Upper lobe of right lung (tissue), 1 donor: ENCODE measurements at regions not wholly inside any gene's neighbourhood (a gene's known extent, or its start where the extent isn't known, plus 50 kb on each side); places are given as distances from the start of the nearest gene placed in this dataset.

Experiments
- ATAC-seq: fragments of 200-7000 bp; cut with Tn5 transposase; one replicate; pipeline ENCODE4 v1.9.1; 2020; ENCODE audit warnings: mild to moderate bottlenecking, moderate library complexity
- DNase-seq: peaks from one replicate; pipeline ENCODE4 v3.0.0-alpha.2; 2020
- H3K27ac ChIP-seq: fragments of 200-600 bp; one replicate; pipeline ENCODE4 v1.8.0; 2022
- H3K27me3 ChIP-seq: fragments of 200-600 bp; one replicate; pipeline ENCODE4 v1.8.0; 2022; ENCODE audit warnings: mild to moderate bottlenecking
- H3K36me3 ChIP-seq: fragments of 200-600 bp; one replicate; pipeline ENCODE4 v1.8.0; 2022
- H3K4me1 ChIP-seq: fragments of 200-600 bp; one replicate; pipeline ENCODE4 v1.8.0; 2022
- H3K4me3 ChIP-seq: fragments of 200-600 bp; one replicate; pipeline ENCODE4 v1.8.0; 2022; ENCODE audit warnings: mild to moderate bottlenecking
- H3K9me3 ChIP-seq: fragments of 200-600 bp; one replicate; pipeline ENCODE4 v1.8.0; 2022
- intact Hi-C: fragments of 100-400 bp; cut with DNase I; formaldehyde crosslinking; loops from one replicate; pipeline ENCODE4 v1.11.0; 2022
- TF ChIP-seq, protein P1 (sequence below): fragments of 200-600 bp; IDR thresholded peaks from one replicate; pipeline ENCODE4 v1.8.0; 2022; ENCODE audit warnings: antibody characterized with exemption
- donor health status: DM: no; HTN: yes; CAD: no; lungs with severe emphysema.

DNA sequence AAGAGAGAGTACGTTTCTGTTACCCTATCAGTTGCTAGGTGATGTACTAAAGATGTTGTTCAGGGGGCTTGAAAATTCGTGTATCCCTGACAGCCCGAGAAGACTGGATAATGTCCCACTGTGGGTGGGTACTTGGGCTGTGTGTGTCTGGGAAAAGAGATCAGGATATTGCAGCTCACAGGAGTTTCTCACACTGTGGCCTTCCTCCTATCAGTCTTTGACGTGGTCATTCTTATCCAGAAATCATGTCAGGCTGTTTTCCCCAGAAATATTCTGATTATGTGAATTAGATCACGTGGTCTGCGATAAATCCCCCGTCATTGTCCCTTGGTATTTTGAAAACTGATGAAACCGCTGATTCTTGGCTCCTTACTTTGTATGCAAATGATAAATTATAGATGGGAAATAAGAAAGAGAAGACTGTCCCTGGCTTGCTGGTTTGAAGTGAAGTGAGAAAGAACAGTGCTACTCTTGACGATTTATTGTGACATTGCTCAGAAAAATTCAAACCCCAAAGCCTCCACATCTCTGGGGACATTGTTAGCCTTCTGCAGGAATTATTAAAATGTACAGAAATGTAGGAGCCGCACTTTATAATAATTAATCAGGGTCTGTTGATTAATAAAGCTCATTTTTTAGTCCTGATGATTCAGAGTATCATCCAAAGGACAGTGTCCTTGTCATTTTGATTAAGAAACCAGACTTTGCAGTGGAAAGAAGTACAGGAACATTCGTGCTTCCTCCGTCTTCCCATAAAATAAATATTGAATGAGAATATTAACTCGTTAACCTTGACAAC is 167.5 kb upstream of the TSHZ2 start:
- Histone ChIP-seq H3K9me3 (no peaks in the 10 kb centered on the region), H3K27me3 (no peaks in the 10 kb centered on the region), H3K4me3 (no peak overlapping the region), H3K4me1 (no peaks in the 10 kb centered on the region), H3K36me3 (no peaks in the 10 kb centered on the region), H3K27ac (no peak overlapping the region)
- TF ChIP-seq, protein P1, sequence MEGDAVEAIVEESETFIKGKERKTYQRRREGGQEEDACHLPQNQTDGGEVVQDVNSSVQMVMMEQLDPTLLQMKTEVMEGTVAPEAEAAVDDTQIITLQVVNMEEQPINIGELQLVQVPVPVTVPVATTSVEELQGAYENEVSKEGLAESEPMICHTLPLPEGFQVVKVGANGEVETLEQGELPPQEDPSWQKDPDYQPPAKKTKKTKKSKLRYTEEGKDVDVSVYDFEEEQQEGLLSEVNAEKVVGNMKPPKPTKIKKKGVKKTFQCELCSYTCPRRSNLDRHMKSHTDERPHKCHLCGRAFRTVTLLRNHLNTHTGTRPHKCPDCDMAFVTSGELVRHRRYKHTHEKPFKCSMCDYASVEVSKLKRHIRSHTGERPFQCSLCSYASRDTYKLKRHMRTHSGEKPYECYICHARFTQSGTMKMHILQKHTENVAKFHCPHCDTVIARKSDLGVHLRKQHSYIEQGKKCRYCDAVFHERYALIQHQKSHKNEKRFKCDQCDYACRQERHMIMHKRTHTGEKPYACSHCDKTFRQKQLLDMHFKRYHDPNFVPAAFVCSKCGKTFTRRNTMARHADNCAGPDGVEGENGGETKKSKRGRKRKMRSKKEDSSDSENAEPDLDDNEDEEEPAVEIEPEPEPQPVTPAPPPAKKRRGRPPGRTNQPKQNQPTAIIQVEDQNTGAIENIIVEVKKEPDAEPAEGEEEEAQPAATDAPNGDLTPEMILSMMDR: no peak
- DNase-seq (no peak), ATAC-seq (no peak)
- intact Hi-C loops: no loop called here

DNA sequence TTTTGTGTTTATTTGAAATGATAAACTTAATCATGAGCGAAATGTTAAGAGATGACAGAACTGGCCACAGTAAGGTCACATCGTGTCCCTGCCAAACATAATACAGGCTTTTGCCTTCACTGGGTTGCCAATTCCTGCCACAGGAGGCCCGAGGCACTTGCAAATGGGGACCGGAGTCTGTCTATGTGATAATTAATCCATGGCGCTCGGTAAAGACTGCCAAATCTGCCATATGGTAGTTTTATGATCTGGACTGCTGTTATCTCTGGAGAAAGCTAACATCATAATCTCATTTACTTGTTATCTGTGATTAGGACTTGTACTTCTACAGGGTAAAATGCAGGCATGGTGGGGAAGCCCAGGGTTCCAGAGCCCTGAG is 170.5 kb upstream of the TSHZ2 start:
- Histone ChIP-seq H3K9me3 (no peaks in the 10 kb centered on the region), H3K27me3 (no peaks in the 10 kb centered on the region), H3K4me3 (no peak overlapping the region), H3K36me3 (no peaks in the 10 kb centered on the region), H3K27ac (no peak overlapping the region), H3K4me1 (no peaks in the 10 kb centered on the region)
- no peak for ATAC-seq
- TF ChIP-seq, protein P1: no peak
- intact Hi-C loops: no loop called here
- DNase-seq: no peak

DNA sequence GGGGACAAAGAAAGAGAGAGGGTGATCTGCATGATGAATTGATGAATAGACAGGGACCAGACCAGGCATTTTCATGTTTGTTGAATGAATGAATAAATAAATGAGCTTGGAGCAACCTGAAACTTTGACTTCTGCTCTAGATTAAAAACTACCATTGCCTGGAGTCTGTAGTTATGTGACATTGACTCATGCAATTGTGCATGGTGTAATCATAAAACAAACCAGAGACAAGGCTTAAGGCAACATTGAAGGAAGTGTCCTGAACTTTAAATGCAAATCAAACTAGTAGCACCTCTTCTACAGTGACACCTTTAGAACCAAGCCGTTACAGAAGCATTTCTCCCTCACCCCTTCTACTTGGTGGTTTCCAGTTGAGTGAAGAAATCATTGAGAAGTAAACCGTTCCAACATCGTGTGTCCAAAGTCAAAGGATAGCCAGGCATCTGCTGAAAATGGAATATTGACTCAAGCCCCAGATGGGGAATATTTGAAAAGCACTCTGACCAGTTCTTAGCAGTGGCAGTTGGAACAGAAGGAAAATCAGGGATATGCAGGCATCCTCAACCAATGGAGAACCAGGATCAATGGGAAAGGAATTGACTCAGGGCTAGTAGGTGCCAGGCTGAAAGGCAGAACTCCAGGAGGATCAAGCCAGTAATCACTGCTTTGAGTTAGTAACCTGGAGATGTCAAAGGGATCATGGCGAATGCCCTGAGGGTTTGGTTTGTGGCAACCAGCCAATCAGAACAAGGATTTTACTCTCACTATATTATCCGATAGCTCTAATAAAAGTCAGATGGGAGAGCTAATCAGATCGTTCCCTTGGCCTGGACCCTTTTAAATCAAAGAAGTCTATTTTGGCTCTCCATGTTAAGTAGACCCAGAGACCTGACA is 171.2 kb upstream of the TSHZ2 start:
- H3K27ac ChIP-seq: no peak overlapping the region
- no peaks in the 10 kb centered on the region for H3K27me3 ChIP-seq
- no peaks in the 10 kb centered on the region for H3K9me3 ChIP-seq
- intact Hi-C loops: no loop called here
- DNase-seq (no peak), ATAC-seq (no peak)
- H3K36me3 ChIP-seq: no peaks in the 10 kb centered on the region
- TF ChIP-seq, protein P1: no peak
- H3K4me3 ChIP-seq: no peak overlapping the region
- H3K4me1 ChIP-seq: no peaks in the 10 kb centered on the region

DNA sequence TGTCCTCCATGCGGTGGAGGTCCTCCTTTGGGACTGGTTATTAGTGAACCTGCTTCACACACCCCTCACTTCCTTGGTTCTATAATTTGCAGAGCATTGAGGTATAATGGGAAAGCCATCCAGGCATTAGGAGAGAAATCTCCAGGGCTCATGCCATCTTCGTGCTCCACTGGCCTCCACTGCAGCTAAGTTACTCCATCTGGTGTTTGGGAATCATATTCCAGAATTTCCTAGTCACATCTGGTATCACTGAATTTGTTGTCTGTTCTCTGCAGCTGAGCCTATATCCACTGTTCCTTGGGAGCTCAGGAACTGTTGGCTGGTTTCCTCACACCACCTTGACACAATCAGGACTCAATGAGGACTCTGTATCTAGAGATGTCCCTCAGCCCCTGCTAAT is 173.0 kb upstream of the TSHZ2 start:
- Histone ChIP-seq H3K27ac (no peak overlapping the region), H3K4me1 (no peaks in the 10 kb centered on the region), H3K36me3 (no peaks in the 10 kb centered on the region), H3K27me3 (no peaks in the 10 kb centered on the region), H3K4me3 (no peak overlapping the region), H3K9me3 (no peaks in the 10 kb centered on the region)
- TF ChIP-seq, protein P1: no peak
- no peak for DNase-seq
- intact Hi-C loops: no loop called here
- no peak for ATAC-seq

DNA sequence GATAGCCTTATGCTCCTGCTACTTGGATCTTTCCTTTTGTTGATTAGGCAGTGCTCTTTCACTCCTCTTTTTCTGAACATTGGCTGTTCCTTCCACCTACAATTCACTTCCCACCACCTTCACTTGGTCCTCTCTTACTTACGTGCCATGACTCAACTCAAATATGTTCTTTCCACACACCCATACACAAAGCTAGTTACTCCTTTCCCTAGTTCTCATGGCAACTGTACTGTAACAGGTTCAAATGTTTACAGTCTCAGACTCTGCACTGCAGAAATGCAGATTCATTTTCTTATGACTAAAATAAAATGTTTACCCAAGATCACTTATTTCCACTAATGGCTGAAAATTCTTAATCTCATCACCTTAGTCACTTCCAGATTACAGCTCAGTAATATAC is 174.0 kb upstream of the TSHZ2 start:
- no peak overlapping the region for H3K27ac ChIP-seq
- no peaks in the 10 kb centered on the region for H3K4me1 ChIP-seq
- no peak overlapping the region for H3K4me3 ChIP-seq
- DNase-seq (no peak), ATAC-seq (no peak)
- TF ChIP-seq, protein P1: no peak
- no peaks in the 10 kb centered on the region for H3K9me3 ChIP-seq
- intact Hi-C loops: no loop called here
- H3K36me3 ChIP-seq: no peaks in the 10 kb centered on the region
- no peaks in the 10 kb centered on the region for H3K27me3 ChIP-seq
